Pancreas (tissue), 10 donors: ENCODE measurements at regions not wholly inside any gene's neighbourhood (a gene's known extent, or its start where the extent isn't known, plus 50 kb on each side); places are given as distances from the start of the nearest gene placed in this dataset.

ENCODE experiments used
- ATAC-seq, 4 donors: fragments of 200-7000 bp; cut with Tn5 transposase; one replicate each; pipeline versions ENCODE4 v1.8.0 to v1.9.1; 2020; ENCODE audit warnings: mild to moderate bottlenecking in 4 of 4, moderate library complexity in 4 of 4
- DNase-seq, 6 donors: peaks; one replicate each; pipeline ENCODE4 v3.0.0-alpha.2; 2020
- FAIRE-seq: peaks from 2 replicates; lab custom pipeline; 2012; peaks lifted over from hg19 to GRCh38; lab: Jason Lieb, UNC
- H3K27ac ChIP-seq, 4 donors: fragments of 200-600 bp; sonication (generic); 1 replicate in 3 of 4; 2 replicates in 1 of 4; pipeline versions ENCODE4 v1.5.0 to v1.8.0; 2020
- H3K27me3 ChIP-seq, 4 donors: fragments of 200-600 bp; one replicate each; pipeline ENCODE4 v1.8.0; 2021
- H3K36me3 ChIP-seq, 3 donors: fragments of 200-600 bp; sonication (generic) in 1 of 3; one replicate each; pipeline versions ENCODE4 v1.5.0 to v1.8.0; 2020 to 2021
- H3K4me1 ChIP-seq, 3 donors: fragments of 200-600 bp; one replicate each; pipeline ENCODE4 v1.8.0; 2021
- H3K4me3 ChIP-seq, 4 donors: fragments of 200-600 bp; sonication (generic) in 2 of 4; one replicate each; pipeline versions ENCODE4 v1.5.0 to v1.8.0; 2020 to 2021
- H3K9me3 ChIP-seq, 4 donors: fragments of 200-600 bp; one replicate each; pipeline ENCODE4 v1.8.0; 2021
- CTCF ChIP-seq, 4 donors: fragments of 200-600 bp; sonication (generic) in 3 of 4; IDR thresholded peaks; one replicate each; pipeline versions ENCODE4 v1.5.0 to v1.8.0; 2021; ENCODE audit warnings: antibody characterized with exemption in 4 of 4
- WGBS, 2 donors: extraction: QIAGEN DNeasy Blood & Tissue Kit; methylation state at CpG; one replicate each; pipeline ENCODE4 v1.1.7; 2013; 5-methylcytosine and 5-hydroxymethylcytosine counted together
- intact Hi-C, 3 donors: fragments of 100-400 bp; cut with DNase I; formaldehyde crosslinking; loops; one replicate each; pipeline versions ENCODE4 v1.11.1 to v1.14.2; 2022
- donor health status: healthy with polysubstance abuse.
- donor health status: DM: no; HTN: no; CAD: no; lungs with moderate emphysema.
- donor health status: DM: no; HTN: no; CAD: no.
- donor health status: control.
- donor health status: control.
- donor health status: Bipolar disorder and iron deficiency.
- donor health status: DM: yes; HTN: yes; CAD: no.
- donor health status: DM: no; HTN: no; CAD: no.
- donor health status: DM: no; HTN: no; CAD: no.
- donor health status: DM: yes; HTN: yes; CAD: no.

DNA sequence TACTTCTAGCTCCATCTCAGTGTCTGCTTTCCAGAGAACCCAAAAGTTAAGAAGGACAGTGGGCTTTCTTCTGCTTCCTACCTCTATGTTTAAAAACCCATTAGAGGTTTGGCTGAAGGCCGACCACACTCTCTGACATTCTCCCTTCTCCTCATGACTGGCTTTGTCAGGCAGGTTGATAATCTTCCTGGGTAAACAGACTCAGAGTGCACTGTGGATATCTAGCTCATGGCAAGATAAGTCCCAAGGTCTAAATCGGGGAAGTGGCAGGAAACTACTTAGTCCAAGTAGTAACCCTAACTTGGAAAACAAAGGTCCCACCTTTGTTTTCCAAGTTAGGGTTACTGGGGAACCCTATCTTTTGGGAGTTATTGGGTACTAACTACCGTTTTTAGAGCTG is 161.9 kb upstream of the SPAG17 start:
- no peaks in the 10 kb centered on the region for H3K27me3 ChIP-seq
- ATAC-seq (peak in 1 of 4 donors; percentile 68), DNase-seq (no peak), FAIRE-seq (no peak)
- TF ChIP-seq CTCF (IDR thresholded peaks at IDR 0.05) = no peak
- WGBS, 2 donors = 11 to 20% methylated on average over 3 of the region's 3 CpGs
- peaks cover 0 to 5% (median 0%) of the 10 kb centered on the region in 3 donors for H3K4me1 ChIP-seq
- no peak overlapping the region for H3K27ac ChIP-seq
- H3K36me3 ChIP-seq = no peaks in the 10 kb centered on the region
- no peak overlapping the region for H3K4me3 ChIP-seq
- H3K9me3 ChIP-seq = no peaks in the 10 kb centered on the region
- intact Hi-C loops = no loop called here

- intact Hi-C loops = no loop called here
- Histone ChIP-seq H3K27me3 (no peaks in the 10 kb centered on the region), H3K9me3 (no peaks in the 10 kb centered on the region), H3K27ac (no peak overlapping the region), H3K4me3 (no peak overlapping the region), H3K36me3 (no peaks in the 10 kb centered on the region), H3K4me1 (no peaks in the 10 kb centered on the region)
- ATAC-seq (no peak), FAIRE-seq (no peak), DNase-seq (no peak)
- TF ChIP-seq CTCF (IDR thresholded peaks at IDR 0.05) = no peak
- 77 to 88% methylated on average over 5 of the region's 5 CpGs for WGBS, 2 donors
These were observed 156.2 kb upstream of the SPAG17 start for GRCh38 chr1:118340928-118341910.

DNA sequence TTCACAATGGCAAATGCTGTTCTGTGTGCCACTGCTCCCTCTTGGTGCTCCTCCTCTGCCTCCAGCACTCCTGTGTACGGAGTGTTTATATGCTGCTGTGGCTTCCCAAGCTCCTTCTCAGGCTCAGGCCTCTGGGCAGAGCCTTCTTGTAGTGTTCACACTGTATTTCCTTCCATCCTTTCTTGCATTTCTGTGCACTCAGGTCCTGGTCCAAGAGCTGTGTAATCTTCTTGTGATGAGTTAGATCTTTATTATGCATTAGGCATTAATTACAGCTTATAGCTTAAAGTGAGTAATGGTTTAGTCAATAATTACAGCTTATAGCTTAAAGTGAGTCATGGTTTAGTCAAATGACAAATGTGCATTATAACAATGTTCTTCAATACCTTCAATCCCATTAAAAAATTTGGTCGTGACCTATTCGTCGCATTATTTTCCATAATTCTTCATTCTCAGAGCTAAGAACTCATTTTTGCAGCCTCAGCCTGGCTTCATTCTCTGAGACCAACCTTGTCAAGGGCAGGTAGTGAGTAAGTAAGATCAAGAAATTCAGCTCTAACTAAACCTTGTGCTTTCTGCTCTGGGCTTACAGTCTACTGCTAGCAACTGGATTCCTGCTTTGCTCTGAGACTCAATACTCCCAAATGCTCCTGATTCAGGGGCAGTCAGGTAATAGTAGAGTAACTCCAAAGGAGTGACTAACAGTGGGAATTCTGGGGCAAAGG is 154.5 kb upstream of the SPAG17 start:
- Histone ChIP-seq H3K27me3 (no peaks in the 10 kb centered on the region), H3K9me3 (no peaks in the 10 kb centered on the region), H3K4me1 (no peaks in the 10 kb centered on the region), H3K4me3 (no peak overlapping the region), H3K27ac (no peak overlapping the region), H3K36me3 (no peaks in the 10 kb centered on the region)
- no peak for DNase-seq
- intact Hi-C loops = no loop called here
- no peak for TF ChIP-seq CTCF (IDR thresholded peaks at IDR 0.05)
- WGBS, 2 donors = 79 to 82% methylated on average over 4 of the region's 4 CpGs
- no peak for FAIRE-seq
- no peak for ATAC-seq

- no peak for ATAC-seq
These were observed 153.9 kb upstream of the SPAG17 start for GRCh38 chr1:118338936-118339335.

More at GRCh38 chr1:118338936-118339335, 153.9 kb upstream of the SPAG17 start:
- Histone ChIP-seq H3K4me1 (no peaks in the 10 kb centered on the region), H3K27me3 (no peaks in the 10 kb centered on the region), H3K36me3 (no peaks in the 10 kb centered on the region), H3K27ac (no peak overlapping the region), H3K9me3 (no peaks in the 10 kb centered on the region), H3K4me3 (no peak overlapping the region)
- TF ChIP-seq CTCF (IDR thresholded peaks at IDR 0.05) = no peak
- intact Hi-C loops = no loop called here
- whole genome bisulfite sequencing, 2 donors = 77 to 78% methylated on average over 3 of the region's 3 CpGs
- no peak for DNase-seq
- FAIRE-seq = no peak
